ENCODE measurements at regions not wholly inside any gene's neighbourhood (a gene's known extent, or its start where the extent isn't known, plus 50 kb on each side); places are given as distances from the start of the nearest gene placed in this dataset.

- ChIA-PET CTCF (no interaction called here), POLR2A (no interaction called here)
- Histone ChIP-seq H3K27ac (ENCODE audit: extremely low read depth, low read depth, low read length) (no peak overlapping the region), H3K4me1 (ENCODE audit: control insufficient read depth, insufficient read depth, low read length) (peaks cover 19% of the 10 kb centered on the region), H3K4me3 (ENCODE audit: low read depth, low read length) (no peak overlapping the region), H3K9me3 (ENCODE audit: control insufficient read depth, insufficient read depth, low read depth, low read length) (no peaks in the 10 kb centered on the region), H3K36me3 (ENCODE audit: control insufficient read depth in 2 of 2, insufficient read depth in 1 of 2, low read length in 2 of 2) (no peaks in the 10 kb centered on the region)
- TF ChIP-seq SCRT1 (tag by site-specific recombination; IDR thresholded peaks at IDR 0.05; ENCODE audit: borderline replicate concordance), result no peak
- TF ChIP-seq IKZF3 (tag by site-specific recombination; IDR thresholded peaks at IDR 0.05), result peak; percentile 35; the same call in 1 of the 2 replicates
- no peak for TF ChIP-seq ZNF473 (tag by site-specific recombination; IDR thresholded peaks at IDR 0.05)
- no peak for TF ChIP-seq ZBTB17 (tag by site-specific recombination; IDR thresholded peaks at IDR 0.05)
- TF ChIP-seq ZNF530 (tag by site-specific recombination; IDR thresholded peaks at IDR 0.05; ENCODE audit: low read depth), result no peak
- TF ChIP-seq ZNF114 (tag by site-specific recombination; IDR thresholded peaks at IDR 0.05), result no peak
- TF ChIP-seq, protein P1, sequence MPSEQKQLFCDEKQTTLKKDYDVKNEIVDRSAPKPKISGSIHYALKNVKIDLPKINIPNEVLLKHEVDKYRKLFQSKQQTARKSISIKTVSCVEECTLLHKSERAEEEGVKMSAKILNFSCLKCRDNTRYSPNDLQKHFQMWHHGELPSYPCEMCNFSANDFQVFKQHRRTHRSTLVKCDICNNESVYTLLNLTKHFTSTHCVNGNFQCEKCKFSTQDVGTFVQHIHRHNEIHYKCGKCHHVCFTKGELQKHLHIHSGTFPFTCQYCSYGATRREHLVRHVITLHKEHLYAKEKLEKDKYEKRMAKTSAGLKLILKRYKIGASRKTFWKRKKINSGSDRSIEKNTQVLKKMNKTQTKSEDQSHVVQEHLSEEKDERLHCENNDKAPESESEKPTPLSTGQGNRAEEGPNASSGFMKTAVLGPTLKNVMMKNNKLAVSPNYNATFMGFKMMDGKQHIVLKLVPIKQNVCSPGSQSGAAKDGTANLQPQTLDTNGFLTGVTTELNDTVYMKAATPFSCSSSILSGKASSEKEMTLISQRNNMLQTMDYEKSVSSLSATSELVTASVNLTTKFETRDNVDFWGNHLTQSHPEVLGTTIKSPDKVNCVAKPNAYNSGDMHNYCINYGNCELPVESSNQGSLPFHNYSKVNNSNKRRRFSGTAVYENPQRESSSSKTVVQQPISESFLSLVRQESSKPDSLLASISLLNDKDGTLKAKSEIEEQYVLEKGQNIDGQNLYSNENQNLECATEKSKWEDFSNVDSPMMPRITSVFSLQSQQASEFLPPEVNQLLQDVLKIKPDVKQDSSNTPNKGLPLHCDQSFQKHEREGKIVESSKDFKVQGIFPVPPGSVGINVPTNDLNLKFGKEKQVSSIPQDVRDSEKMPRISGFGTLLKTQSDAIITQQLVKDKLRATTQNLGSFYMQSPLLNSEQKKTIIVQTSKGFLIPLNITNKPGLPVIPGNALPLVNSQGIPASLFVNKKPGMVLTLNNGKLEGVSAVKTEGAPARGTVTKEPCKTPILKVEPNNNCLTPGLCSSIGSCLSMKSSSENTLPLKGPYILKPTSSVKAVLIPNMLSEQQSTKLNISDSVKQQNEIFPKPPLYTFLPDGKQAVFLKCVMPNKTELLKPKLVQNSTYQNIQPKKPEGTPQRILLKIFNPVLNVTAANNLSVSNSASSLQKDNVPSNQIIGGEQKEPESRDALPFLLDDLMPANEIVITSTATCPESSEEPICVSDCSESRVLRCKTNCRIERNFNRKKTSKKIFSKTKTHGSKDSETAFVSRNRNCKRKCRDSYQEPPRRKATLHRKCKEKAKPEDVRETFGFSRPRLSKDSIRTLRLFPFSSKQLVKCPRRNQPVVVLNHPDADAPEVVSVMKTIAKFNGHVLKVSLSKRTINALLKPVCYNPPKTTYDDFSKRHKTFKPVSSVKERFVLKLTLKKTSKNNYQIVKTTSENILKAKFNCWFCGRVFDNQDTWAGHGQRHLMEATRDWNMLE (tag by site-specific recombination; conservative IDR thresholded peaks at IDR 0.05; ENCODE audit: low read depth), result no peak
- TF ChIP-seq ZNF324 (tag by site-specific recombination; IDR thresholded peaks at IDR 0.05), result no peak
Measured at GRCh38 chr3:11721479-11721878, 77.8 kb upstream of the VGLL4 start.

DNA sequence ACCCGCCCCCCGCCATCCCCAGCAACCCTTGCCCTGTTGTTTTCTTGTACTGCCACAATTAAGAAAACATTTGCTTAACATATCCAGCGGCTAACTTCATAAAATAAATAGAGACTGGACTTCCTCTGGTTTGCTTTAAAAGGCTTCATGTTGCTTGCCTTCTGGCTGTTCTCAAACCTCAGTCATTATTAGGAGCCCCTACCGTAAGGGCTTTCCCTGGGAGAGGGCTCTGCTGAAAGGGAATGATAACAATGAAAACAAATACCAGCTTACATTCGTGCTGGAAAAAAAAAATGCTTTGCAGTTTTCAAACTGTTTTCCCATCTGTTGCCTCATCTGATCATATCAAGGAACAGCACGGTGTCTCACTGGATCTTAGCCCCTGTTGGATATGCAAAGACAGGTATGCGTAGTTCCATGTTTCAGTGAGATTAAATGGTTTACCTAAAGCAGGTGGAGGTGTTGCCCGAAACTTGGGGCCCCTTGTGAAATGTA lies 77.2 kb upstream of the VGLL4 start:
- Histone ChIP-seq H3K4me3 (ENCODE audit: low read depth, low read length) (peak overlapping the region; percentile 66), H3K27ac (ENCODE audit: extremely low read depth, low read depth, low read length) (peak overlapping the region; percentile 88), H3K9me3 (ENCODE audit: control insufficient read depth, insufficient read depth, low read depth, low read length) (no peaks in the 10 kb centered on the region), H3K4me1 (ENCODE audit: control insufficient read depth, insufficient read depth, low read length) (peaks cover 19% of the 10 kb centered on the region), H3K36me3 (ENCODE audit: control insufficient read depth in 2 of 2, insufficient read depth in 1 of 2, low read length in 2 of 2) (no peaks in the 10 kb centered on the region)
- POLR2A ChIA-PET, result no interaction called here
- CTCF ChIA-PET, result no interaction called here
- no peak for TF ChIP-seq ZNF311 (tag by site-specific recombination; IDR thresholded peaks at IDR 0.05; ENCODE audit: borderline replicate concordance)
- no peak for TF ChIP-seq ZNF645 (tag by site-specific recombination; IDR thresholded peaks at IDR 0.05)
- peak; percentile 86 for TF ChIP-seq ZNF335 (tag by site-specific recombination; conservative IDR thresholded peaks at IDR 0.05)
- no peak for TF ChIP-seq ZNF26 (tag by site-specific recombination; IDR thresholded peaks at IDR 0.05)
- TF ChIP-seq SCRT1 (tag by site-specific recombination; IDR thresholded peaks at IDR 0.05; ENCODE audit: borderline replicate concordance), result no peak
- TF ChIP-seq REPIN1 (tag by site-specific recombination; IDR thresholded peaks at IDR 0.05; ENCODE audit: low read depth), result no peak
- TF ChIP-seq SCRT2 (tag by site-specific recombination; IDR thresholded peaks at IDR 0.05), result peak; percentile 17; the same call in 1 of the 2 replicates
- TF ChIP-seq, protein P2, sequence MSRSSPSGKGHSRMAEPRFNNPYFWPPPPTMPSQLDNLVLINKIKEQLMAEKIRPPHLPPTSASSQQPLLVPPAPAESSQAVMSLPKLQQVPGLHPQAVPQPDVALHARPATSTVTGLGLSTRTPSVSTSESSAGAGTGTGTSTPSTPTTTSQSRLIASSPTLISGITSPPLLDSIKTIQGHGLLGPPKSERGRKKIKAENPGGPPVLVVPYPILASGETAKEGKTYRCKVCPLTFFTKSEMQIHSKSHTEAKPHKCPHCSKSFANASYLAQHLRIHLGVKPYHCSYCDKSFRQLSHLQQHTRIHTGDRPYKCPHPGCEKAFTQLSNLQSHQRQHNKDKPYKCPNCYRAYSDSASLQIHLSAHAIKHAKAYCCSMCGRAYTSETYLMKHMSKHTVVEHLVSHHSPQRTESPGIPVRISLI (tag by site-specific recombination; IDR thresholded peaks at IDR 0.05), result no peak
- no peak for TF ChIP-seq ZNF548 (tag by site-specific recombination; IDR thresholded peaks at IDR 0.05)
- peak; percentile 62 for TF ChIP-seq FEZF1 (tag by site-specific recombination; IDR thresholded peaks at IDR 0.05)
- TF ChIP-seq ZNF660 (tag by site-specific recombination; IDR thresholded peaks at IDR 0.05), result 0 out of 2 replicates have a peak, but pooled peaks have one; percentile 2
- 0 out of 2 replicates have a peak, but pooled peaks have one; percentile 27 for TF ChIP-seq ZBTB21 (tag by site-specific recombination; IDR thresholded peaks at IDR 0.05)
- TF ChIP-seq ZNF555 (tag by site-specific recombination; conservative IDR thresholded peaks at IDR 0.05), result no peak
- TF ChIP-seq ZNF791 (tag by site-specific recombination; IDR thresholded peaks at IDR 0.05), result no peak
